HEK293 (cell line): ENCODE measurements at regions not wholly inside any gene's neighbourhood (a gene's known extent, or its start where the extent isn't known, plus 50 kb on each side); places are given as distances from the start of the nearest gene placed in this dataset.

Experiments
- CTCF ChIA-PET: fragments of 350-600 bp; formaldehyde crosslinking; extraction: SDS; loops from one replicate; lab custom pipeline; 2021; ENCODE audit warnings: antibody characterized with exemption; lab: Yijun Ruan, JAX
- POLR2A ChIA-PET: fragments of 300-600 bp; formaldehyde crosslinking; extraction: SDS; loops from one replicate; lab custom pipeline; 2020; ENCODE audit warnings: antibody characterized with exemption, inconsistent platforms; lab: Yijun Ruan, JAX
- H3K27ac ChIP-seq: fragments of 200-500 bp; sonication (Bioruptor generic); 2 replicates; pipeline ENCODE4 v1.5.1; 2014; ENCODE audit warnings: low read depth, low read length, control low read depth, inconsistent platforms; ENCODE audit errors: extremely low read depth
- H3K36me3 ChIP-seq, 2 experiments: fragments of 200-500 bp in 1 of 2; sonication (Bioruptor generic) in 1 of 2; 1 replicate in 1 of 2; 2 replicates in 1 of 2; pipeline ENCODE4 v1.5.1; 2014 to 2017; ENCODE audit warnings: inconsistent platforms in 2 of 2, low read length in 2 of 2; ENCODE audit not compliant: control insufficient read depth in 2 of 2, insufficient read depth in 1 of 2
- H3K4me1 ChIP-seq: fragments of 200-500 bp; sonication (Bioruptor generic); 2 replicates; pipeline ENCODE4 v1.5.1; 2014; ENCODE audit warnings: mild to moderate bottlenecking, low read length, inconsistent platforms; ENCODE audit not compliant: control insufficient read depth, insufficient read depth
- H3K4me3 ChIP-seq: 2 replicates; pipeline ENCODE4 v1.5.1; 2011; ENCODE audit warnings: low read depth, mild to moderate bottlenecking, control low read depth, low read length, moderate library complexity
- H3K9me3 ChIP-seq: fragments of 200-500 bp; sonication (Bioruptor generic); 2 replicates; pipeline ENCODE4 v1.5.1; 2014; ENCODE audit warnings: low read depth, low read length, inconsistent platforms; ENCODE audit not compliant: control insufficient read depth, insufficient read depth
- ATF2 ChIP-seq: fragments of 450-650 bp; formaldehyde crosslinking; IDR thresholded peaks from 2 replicates; pipeline ENCODE4 v1.5.1; 2016; ENCODE audit warnings: missing biosample characterization, missing genetic modification characterization, low read depth
- KLF17 ChIP-seq: fragments of 450-650 bp; formaldehyde crosslinking; IDR thresholded peaks from 2 replicates; pipeline ENCODE4 v1.5.1; 2016; ENCODE audit warnings: missing biosample characterization, missing genetic modification characterization
- SALL2 ChIP-seq: fragments of 450-650 bp; formaldehyde crosslinking; IDR thresholded peaks from 2 replicates; pipeline ENCODE4 v1.5.0; 2017; ENCODE audit warnings: missing biosample characterization, mild to moderate bottlenecking, missing genetic modification characterization, borderline replicate concordance
- SCRT1 ChIP-seq: fragments of 450-650 bp; formaldehyde crosslinking; IDR thresholded peaks from 2 replicates; pipeline ENCODE4 v1.5.1; 2016; ENCODE audit warnings: missing biosample characterization, missing genetic modification characterization, borderline replicate concordance
- SP2 ChIP-seq: fragments of 450-650 bp; formaldehyde crosslinking; IDR thresholded peaks from 2 replicates; pipeline ENCODE4 v1.5.1; 2016; ENCODE audit warnings: missing biosample characterization, missing genetic modification characterization
- SP3 ChIP-seq: fragments of 450-650 bp; formaldehyde crosslinking; IDR thresholded peaks from 2 replicates; pipeline ENCODE4 v1.5.1; 2016; ENCODE audit warnings: missing biosample characterization, missing genetic modification characterization
- ZBTB1 ChIP-seq: fragments of 450-650 bp; formaldehyde crosslinking; IDR thresholded peaks from 2 replicates; pipeline ENCODE4 v1.5.1; 2016; ENCODE audit warnings: missing biosample characterization, missing genetic modification characterization
- ZBTB6 ChIP-seq: fragments of 450-650 bp; formaldehyde crosslinking; IDR thresholded peaks from 2 replicates; pipeline ENCODE4 v1.5.1; 2017; ENCODE audit warnings: missing biosample characterization, missing genetic modification characterization
- ZFP69B ChIP-seq: fragments of 450-650 bp; formaldehyde crosslinking; IDR thresholded peaks from 2 replicates; pipeline ENCODE4 v1.5.1; 2016; ENCODE audit warnings: missing biosample characterization, missing genetic modification characterization
- ZNF18 ChIP-seq: fragments of 450-650 bp; formaldehyde crosslinking; IDR thresholded peaks from 2 replicates; pipeline ENCODE4 v1.5.1; 2016; ENCODE audit warnings: missing biosample characterization, missing genetic modification characterization
- ZNF19 ChIP-seq: fragments of 450-650 bp; formaldehyde crosslinking; IDR thresholded peaks from 2 replicates; pipeline ENCODE4; 2016; ENCODE audit warnings: missing biosample characterization, missing genetic modification characterization, low read depth
- ZNF335 ChIP-seq: fragments of 450-650 bp; formaldehyde crosslinking; conservative IDR thresholded peaks from 2 replicates; pipeline ENCODE4 v1.5.1; 2016; ENCODE audit warnings: missing biosample characterization, missing genetic modification characterization
- ZNF341 ChIP-seq: fragments of 450-650 bp; formaldehyde crosslinking; IDR thresholded peaks from 2 replicates; pipeline ENCODE4; 2016; ENCODE audit warnings: low read depth, missing biosample characterization, missing genetic modification characterization
- ZNF394 ChIP-seq: fragments of 450-650 bp; formaldehyde crosslinking; IDR thresholded peaks from 2 replicates; pipeline ENCODE4 v1.5.1; 2016; ENCODE audit warnings: missing biosample characterization, missing genetic modification characterization, mild to moderate bottlenecking, moderate library complexity, borderline replicate concordance
- ZNF555 ChIP-seq: fragments of 450-650 bp; formaldehyde crosslinking; conservative IDR thresholded peaks from 2 replicates; pipeline ENCODE4 v1.5.1; 2017; ENCODE audit warnings: missing biosample characterization, mild to moderate bottlenecking, missing genetic modification characterization, inconsistent platforms
- ZNF624 ChIP-seq: fragments of 450-650 bp; formaldehyde crosslinking; IDR thresholded peaks from 2 replicates; pipeline ENCODE4 v1.5.1; 2017; ENCODE audit warnings: missing biosample characterization, missing genetic modification characterization
- ZNF626 ChIP-seq: fragments of 450-650 bp; sonication (Bioruptor Pico); formaldehyde crosslinking; IDR thresholded peaks from 2 replicates; pipeline ENCODE4 v1.5.1; 2018; ENCODE audit warnings: missing biosample characterization, missing genetic modification characterization, inconsistent platforms
- ZNF776 ChIP-seq: fragments of 450-650 bp; formaldehyde crosslinking; IDR thresholded peaks from 2 replicates; pipeline ENCODE4 v1.5.0; 2017; ENCODE audit warnings: missing biosample characterization, missing genetic modification characterization, borderline replicate concordance
- ZNF777 ChIP-seq: fragments of 450-650 bp; formaldehyde crosslinking; IDR thresholded peaks from 2 replicates; pipeline ENCODE4 v1.5.1; 2017; ENCODE audit warnings: missing biosample characterization, missing genetic modification characterization, borderline replicate concordance
- ZNF791 ChIP-seq: fragments of 450-650 bp; formaldehyde crosslinking; IDR thresholded peaks from 2 replicates; pipeline ENCODE4 v1.5.1; 2016; ENCODE audit warnings: missing biosample characterization, missing genetic modification characterization
- ZNF792 ChIP-seq: fragments of 450-650 bp; formaldehyde crosslinking; IDR thresholded peaks from 2 replicates; pipeline ENCODE4 v1.5.1; 2016; ENCODE audit warnings: missing biosample characterization, missing genetic modification characterization
- ZNF830 ChIP-seq: fragments of 450-650 bp; IDR thresholded peaks from 2 replicates; pipeline ENCODE4 v1.5.0; 2018; ENCODE audit warnings: missing biosample characterization, missing genetic modification characterization, low read depth, mild to moderate bottlenecking, moderate library complexity
- ZSCAN16 ChIP-seq: fragments of 450-650 bp; formaldehyde crosslinking; IDR thresholded peaks from 2 replicates; pipeline ENCODE4 v1.5.1; 2016; ENCODE audit warnings: missing biosample characterization, missing genetic modification characterization
- ZSCAN5A ChIP-seq: fragments of 450-650 bp; formaldehyde crosslinking; IDR thresholded peaks from 2 replicates; pipeline ENCODE4 v1.5.1; 2016; ENCODE audit warnings: missing biosample characterization, missing genetic modification characterization

- ChIA-PET POLR2A (no interaction called here), CTCF (no interaction called here)
- Histone ChIP-seq H3K4me1 (no peaks in the 10 kb centered on the region), H3K4me3 (no peak overlapping the region), H3K27ac (no peak overlapping the region), H3K36me3 (no peaks in the 10 kb centered on the region), H3K9me3 (no peaks in the 10 kb centered on the region)
- TF ChIP-seq ZNF776 (tag by site-specific recombination) (no peak), ZBTB1 (tag by site-specific recombination) (no peak), ZNF18 (tag by site-specific recombination) (no peak), ZSCAN5A (tag by site-specific recombination) (no peak), SP2 (no peak), ZNF19 (tag by site-specific recombination) (no peak), ZSCAN16 (tag by site-specific recombination) (no peak)
These were observed 209.9 kb downstream of the COL4A1 start for GRCh38 chr13:110097013-110097412.

- TF ChIP-seq ZNF335 (tag by site-specific recombination) (no peak), ZNF777 (tag by site-specific recombination) (no peak), ZNF792 (tag by site-specific recombination) (no peak), ZBTB6 (tag by site-specific recombination) (no peak), ZNF791 (tag by site-specific recombination) (no peak), ATF2 (tag by site-specific recombination) (no peak), SALL2 (tag by site-specific recombination) (no peak), ZNF394 (tag by site-specific recombination) (no peak), SCRT1 (tag by site-specific recombination) (no peak)
- Histone ChIP-seq H3K9me3 (no peaks in the 10 kb centered on the region), H3K27ac (no peak overlapping the region), H3K36me3 (no peaks in the 10 kb centered on the region), H3K4me3 (no peak overlapping the region), H3K4me1 (no peaks in the 10 kb centered on the region)
- ChIA-PET CTCF (no interaction called here), POLR2A (no interaction called here)
These were observed 214.1 kb downstream of the COL4A1 start for GRCh38 chr13:110092831-110093247.

- no peak overlapping the region for H3K4me3 ChIP-seq
- CTCF ChIA-PET, result no interaction called here
- H3K4me1 ChIP-seq, result no peaks in the 10 kb centered on the region
- H3K36me3 ChIP-seq, result no peaks in the 10 kb centered on the region
- no peak overlapping the region for H3K27ac ChIP-seq
- H3K9me3 ChIP-seq, result no peaks in the 10 kb centered on the region
- POLR2A ChIA-PET, result no interaction called here
- no peak for TF ChIP-seq ZNF341
- TF ChIP-seq ZNF791 (tag by site-specific recombination), result no peak
- TF ChIP-seq ZNF555 (tag by site-specific recombination), result no peak
- TF ChIP-seq SP3, result no peak
- no peak for TF ChIP-seq KLF17 (tag by site-specific recombination)
- TF ChIP-seq ZNF624, result no peak
- TF ChIP-seq SCRT1 (tag by site-specific recombination), result no peak
- no peak for TF ChIP-seq ZNF626 (tag by site-specific recombination)
- TF ChIP-seq ZNF830 (tag by site-specific recombination), result no peak
- TF ChIP-seq ZFP69B (tag by site-specific recombination), result no peak
These were observed 217.1 kb downstream of the COL4A1 start for GRCh38 chr13:110089815-110090214.
